GM19023 (cell line): ENCODE measurements at regions not wholly inside any gene's neighbourhood (a gene's known extent, or its start where the extent isn't known, plus 50 kb on each side); places are given as distances from the start of the nearest gene placed in this dataset.

Experiments used
- ATAC-seq: cut with Tn5 transposase; IDR thresholded peaks from one replicate; pipeline ENCODE4 v1.9.1; 2021; ENCODE audit warnings: mild to moderate bottlenecking, moderate library complexity; ENCODE audit not compliant: unreplicated experiment

GRCh38 chr15:79656151-79657000, 224.2 kb downstream of the MINAR1 start:
- no peak for ATAC-seq

DNA sequence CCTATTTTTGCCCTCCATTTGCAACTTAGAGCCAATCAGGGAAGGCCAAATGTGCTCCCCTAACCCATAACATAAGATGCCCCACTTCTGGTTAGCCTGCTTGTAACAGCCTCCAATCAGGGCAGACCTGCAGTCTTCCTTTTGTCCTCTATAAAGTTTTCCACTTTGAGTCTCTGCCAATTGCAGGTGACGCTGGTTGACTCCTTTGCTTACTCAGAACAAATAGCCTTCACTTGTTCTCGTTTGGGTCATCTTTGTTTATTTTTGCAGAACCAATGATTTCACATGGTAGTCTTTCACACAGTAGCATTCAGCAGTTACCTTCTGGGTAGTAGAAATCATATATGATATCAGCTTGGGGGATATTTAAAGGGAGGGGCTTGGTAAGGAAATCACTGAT, 225.6 kb downstream of the MINAR1 start:
- no peak for ATAC-seq

GRCh38 chr15:79659691-79660090, 227.6 kb downstream of the MINAR1 start:
- ATAC-seq: no peak

DNA sequence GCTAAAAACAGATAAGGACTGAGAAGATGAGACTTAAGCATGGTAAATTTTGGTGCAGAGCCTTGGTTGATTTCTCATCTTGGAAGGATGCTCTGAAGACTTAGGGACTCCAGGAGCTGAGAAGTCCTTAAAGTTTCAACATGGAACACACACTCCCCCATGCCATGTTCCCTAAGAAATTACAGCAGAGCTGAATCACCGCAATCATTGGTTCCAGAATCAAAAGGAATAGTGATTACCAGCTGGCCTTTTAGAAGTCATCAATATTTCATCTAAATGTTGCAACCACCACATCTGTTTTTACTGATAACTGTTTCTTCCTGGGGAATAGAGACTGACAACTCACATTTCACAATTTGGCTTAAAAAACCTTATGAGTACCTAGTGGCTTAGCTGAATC, 229.3 kb downstream of the MINAR1 start:
- ATAC-seq: no peak

- peak; percentile 67 for ATAC-seq
These were observed 223.2 kb downstream of the MTHFS start for GRCh38 chr15:79673416-79674123.

- ATAC-seq: no peak
These were observed 222.7 kb downstream of the MTHFS start for GRCh38 chr15:79674124-79674465.

DNA sequence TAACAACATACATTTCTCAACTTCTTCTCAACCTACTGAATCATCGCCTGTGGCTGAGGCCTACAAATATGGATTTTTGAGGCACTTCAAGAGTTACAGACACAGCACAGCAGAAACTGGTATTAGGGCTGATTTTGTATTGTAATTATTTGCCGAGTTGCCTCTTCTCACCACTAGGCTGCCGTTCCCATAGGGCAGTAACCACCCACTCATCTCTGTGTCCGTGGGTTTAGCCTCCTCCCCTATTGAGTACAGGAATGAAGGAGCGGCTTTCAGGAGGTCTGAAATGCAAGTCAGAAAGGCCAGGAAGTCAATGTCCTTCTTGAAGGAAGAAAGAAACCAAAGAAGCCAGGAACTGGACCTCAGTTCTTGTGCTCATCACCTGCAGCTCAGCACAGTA, 220.8 kb downstream of the MTHFS start:
- no peak for ATAC-seq

GRCh38 chr15:79676621-79677020, 220.2 kb downstream of the MTHFS start:
- no peak for ATAC-seq

DNA sequence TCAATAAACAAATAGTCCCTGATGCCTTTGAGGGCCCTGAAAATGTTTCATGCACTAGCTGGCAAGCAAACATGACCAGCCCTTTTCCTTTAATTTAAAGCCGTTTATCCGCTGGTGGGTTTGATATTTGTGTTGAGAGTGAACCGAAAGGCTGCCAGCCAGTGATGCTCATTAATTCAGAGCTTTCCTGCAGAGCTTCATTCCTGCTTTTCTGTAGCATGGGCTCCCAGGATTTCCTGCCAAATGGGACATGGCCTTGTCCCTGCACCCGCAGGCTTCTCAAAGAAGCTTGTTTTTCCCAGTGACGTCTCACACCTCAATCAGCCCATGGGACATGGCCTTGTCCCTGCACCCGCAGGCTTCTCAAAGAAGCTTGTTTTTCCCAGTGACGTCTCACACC, 219.6 kb downstream of the MTHFS start:
- ATAC-seq: no peak

- ATAC-seq: no peak
These were observed 218.6 kb downstream of the MTHFS start for GRCh38 chr15:79678032-79678701.

- no peak for ATAC-seq
These were observed 216.1 kb downstream of the MTHFS start for GRCh38 chr15:79680720-79681119.

DNA sequence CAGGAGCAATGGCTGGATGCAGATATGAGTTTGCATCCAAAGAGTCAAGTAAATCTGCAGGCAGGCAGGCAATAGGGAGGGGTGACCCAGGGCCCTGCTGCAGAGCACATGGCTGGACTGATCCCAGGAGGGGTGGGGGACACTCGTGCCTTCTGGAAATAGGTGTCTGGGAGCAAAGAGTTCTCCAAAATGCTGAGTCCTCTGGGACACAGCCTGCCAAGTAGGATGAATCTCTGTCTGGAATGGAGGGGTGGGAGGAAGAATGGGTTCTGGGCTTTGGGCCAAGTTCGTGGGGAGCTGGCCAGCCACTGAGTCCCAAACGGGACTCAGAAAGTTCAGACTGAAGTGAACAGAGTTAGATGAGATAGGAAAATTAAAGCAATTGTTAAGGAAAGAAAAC, 214.5 kb downstream of the MTHFS start:
- ATAC-seq: no peak

DNA sequence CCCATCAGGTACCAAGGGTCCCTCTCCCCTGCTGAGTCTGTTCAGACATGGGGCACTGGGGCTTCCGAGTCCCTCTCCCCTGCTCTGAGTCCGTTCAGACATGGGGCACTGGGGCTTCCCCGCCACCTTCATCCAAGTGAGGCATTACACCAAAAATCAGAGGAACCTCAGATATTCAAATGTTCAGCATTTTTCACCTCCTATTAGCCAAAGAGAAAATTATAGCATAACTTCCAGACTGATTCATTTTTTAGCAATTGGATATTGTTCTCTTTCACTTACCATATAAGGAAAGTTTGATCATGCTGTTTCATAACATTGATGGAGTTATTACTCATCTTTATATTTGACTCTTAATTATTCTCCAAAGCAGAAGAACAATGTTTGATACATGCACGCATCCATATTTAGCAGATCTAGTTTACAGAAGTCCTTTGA, 213.9 kb downstream of the MTHFS start:
- ATAC-seq: no peak

GRCh38 chr15:79689030-79689429, 207.8 kb downstream of the MTHFS start:
- ATAC-seq: no peak

GRCh38 chr15:79700951-79701480, 195.8 kb downstream of the MTHFS start:
- no peak for ATAC-seq

DNA sequence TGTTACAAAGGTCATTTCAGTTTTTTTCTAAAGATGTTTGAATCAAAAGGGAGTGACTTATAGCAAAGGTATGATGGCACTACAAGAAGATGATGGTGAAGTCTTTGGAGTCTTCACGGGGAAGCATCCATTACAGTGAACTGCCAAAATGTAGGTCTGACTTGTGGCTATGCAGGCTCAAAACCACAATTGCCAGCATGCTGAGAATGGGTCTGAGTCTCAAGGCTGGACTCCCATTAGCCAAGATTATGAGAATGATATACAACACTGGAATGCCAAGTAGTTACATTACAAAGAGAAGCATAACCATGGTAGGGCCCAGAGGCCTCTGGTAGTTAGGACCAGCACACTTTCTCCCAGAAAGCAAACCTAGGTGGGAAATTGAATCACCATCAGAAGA, 194.2 kb downstream of the MTHFS start:
- no peak for ATAC-seq

- no peak for ATAC-seq
These were observed 175.6 kb downstream of the MTHFS start for GRCh38 chr15:79721256-79721655.

- ATAC-seq: no peak
These were observed 172.5 kb downstream of the MTHFS start for GRCh38 chr15:79724312-79724711.

GRCh38 chr15:79724804-79725203, 172.0 kb downstream of the MTHFS start:
- ATAC-seq: no peak

- ATAC-seq: no peak
These were observed 167.9 kb downstream of the MTHFS start for GRCh38 chr15:79728867-79729266.

DNA sequence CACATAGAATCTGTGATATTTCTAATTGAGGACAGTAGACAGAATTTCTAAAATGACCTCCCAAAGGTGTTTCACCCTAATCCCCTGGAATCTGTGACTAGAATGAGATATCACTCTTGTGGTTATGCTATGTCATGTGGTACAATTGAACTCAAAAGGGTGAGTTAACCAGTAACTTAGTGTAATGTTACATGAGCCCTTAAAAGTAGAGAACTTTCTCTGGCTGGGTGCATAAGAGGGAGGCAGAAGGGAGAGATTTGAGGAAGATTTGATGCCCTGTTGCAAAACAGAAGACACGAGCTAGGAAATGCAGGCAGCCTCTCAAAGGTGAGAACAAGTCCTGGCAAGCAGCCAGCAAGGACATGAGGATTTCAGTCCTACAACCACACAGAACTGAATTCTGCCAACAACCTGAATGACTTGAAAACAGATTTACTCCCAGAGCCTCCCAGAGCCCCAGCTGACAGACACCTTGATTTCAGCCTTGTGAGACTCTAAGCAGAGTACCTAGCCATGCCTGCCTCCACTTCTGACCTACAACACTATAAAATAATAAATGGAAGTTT, 160.3 kb downstream of the MTHFS start:
- ATAC-seq: no peak
